ENCODE measurements at regions not wholly inside any gene's neighbourhood (a gene's known extent, or its start where the extent isn't known, plus 50 kb on each side); places are given as distances from the start of the nearest gene placed in this dataset.
"Not testable (repeated sequence)": the region's sequence is repeated elsewhere in the genome, so short reads cannot be mapped to it uniquely, and the experiment has no call there.

- POLR2A ChIA-PET: no interaction called here
- Mint-ChIP-seq H3K27me3 (no peaks in the 10 kb centered on the region), H3K4me1 (no peaks in the 10 kb centered on the region)
Observed at GRCh38 chr5:106412606-106413005, 1258.1 kb downstream of the EFNA5 start.

GRCh38 chr5:106408570-106408969, 1262.2 kb downstream of the EFNA5 start:
- Mint-ChIP-seq H3K4me1 (no peaks in the 10 kb centered on the region), H3K9me3 (peaks cover 0 to 11% (median 0%) of the 10 kb centered on the region in 5 donors), H3K27me3 (no peaks in the 10 kb centered on the region), H3K4me3 (no peak overlapping the region), H3K36me3 (no peaks in the 10 kb centered on the region), H3K27ac (no peak overlapping the region)
- Histone ChIP-seq H3K9me3 (ENCODE audit: low read length) (no peaks in the 10 kb centered on the region), H3K27ac (ENCODE audit: low read depth, low read length) (no peak overlapping the region), H3K4me1 (ENCODE audit: insufficient read depth, low read length) (no peaks in the 10 kb centered on the region), H3K4me3 (ENCODE audit: low read length) (no peak overlapping the region), H3K27me3 (ENCODE audit: insufficient read depth, low read length, poor library complexity, severe bottlenecking) (no peaks in the 10 kb centered on the region), H3K36me3 (ENCODE audit: insufficient read depth, low read length) (no peaks in the 10 kb centered on the region)
- CTCF ChIA-PET: interaction anchor here (1.5 kb wide), 1 partner anchor 9 kb away, joined by 3 read pairs; no protein-coding TSS in a partner anchor
- no peak for DNase-seq
- POLR2A ChIA-PET: no interaction called here

More at GRCh38 chr5:106412606-106413005, 1258.1 kb downstream of the EFNA5 start:
- no peak overlapping the region for H3K4me3 Mint-ChIP-seq
- H3K9me3 Mint-ChIP-seq: peaks cover 0 to 16% (median 5%) of the 10 kb centered on the region in 5 donors
- H3K4me3 ChIP-seq (ENCODE audit: low read length): no peak overlapping the region
- CTCF ChIA-PET: no interaction called here
- H3K27me3 ChIP-seq (ENCODE audit: insufficient read depth, low read length, poor library complexity, severe bottlenecking): no peaks in the 10 kb centered on the region
- H3K4me1 ChIP-seq (ENCODE audit: insufficient read depth, low read length): no peaks in the 10 kb centered on the region
- H3K27ac ChIP-seq (ENCODE audit: low read depth, low read length): no peak overlapping the region
- no peaks in the 10 kb centered on the region for H3K36me3 ChIP-seq (ENCODE audit: insufficient read depth, low read length)
- no peak overlapping the region for H3K27ac Mint-ChIP-seq
- DNase-seq: no peak
- no peaks in the 10 kb centered on the region for H3K9me3 ChIP-seq (ENCODE audit: low read length)
- H3K36me3 Mint-ChIP-seq: no peaks in the 10 kb centered on the region

- Histone ChIP-seq H3K4me3 (ENCODE audit: low read length) (no peak overlapping the region), H3K4me1 (ENCODE audit: insufficient read depth, low read length) (no peaks in the 10 kb centered on the region), H3K9me3 (ENCODE audit: low read length) (no peaks in the 10 kb centered on the region), H3K36me3 (ENCODE audit: insufficient read depth, low read length) (no peaks in the 10 kb centered on the region), H3K27ac (ENCODE audit: low read depth, low read length) (no peak overlapping the region), H3K27me3 (ENCODE audit: insufficient read depth, low read length, poor library complexity, severe bottlenecking) (no peaks in the 10 kb centered on the region)
- Mint-ChIP-seq H3K4me1 (no peaks in the 10 kb centered on the region), H3K4me3 (no peak overlapping the region), H3K9me3 (peaks cover 0 to 11% (median 0%) of the 10 kb centered on the region in 5 donors), H3K27me3 (no peaks in the 10 kb centered on the region), H3K36me3 (no peaks in the 10 kb centered on the region), H3K27ac (no peak overlapping the region)
- DNase-seq: no peak
- POLR2A ChIA-PET: no interaction called here
- CTCF ChIA-PET: interaction anchor here (1.5 kb wide), 1 partner anchor 9 kb away, joined by 3 read pairs; no protein-coding TSS in a partner anchor
Observed at GRCh38 chr5:106408141-106408540, 1262.6 kb downstream of the EFNA5 start.

DNA sequence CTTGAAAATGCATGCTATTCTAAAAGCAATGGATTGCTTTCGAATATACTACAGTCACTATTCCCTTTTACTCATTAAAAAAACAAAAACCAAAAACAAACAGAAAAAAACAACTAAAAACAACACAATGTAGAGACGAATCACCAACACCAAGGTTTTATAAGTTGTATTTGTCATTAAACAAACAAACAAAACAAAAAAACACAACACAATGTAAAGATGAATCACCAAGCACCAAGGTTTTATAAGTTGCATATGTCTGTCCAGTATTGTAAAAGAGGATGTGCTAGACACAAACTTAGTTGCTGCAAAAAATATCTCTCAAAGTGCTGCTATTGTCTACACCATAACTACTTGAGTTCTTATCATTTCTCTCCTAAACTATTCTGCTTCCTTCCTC, 1269.2 kb downstream of the EFNA5 start:
- Mint-ChIP-seq H3K4me3 (no peak overlapping the region), H3K27me3 (no peaks in the 10 kb centered on the region), H3K27ac (no peak overlapping the region), H3K9me3 (peaks cover 0 to 22% (median 2%) of the 10 kb centered on the region in 5 donors), H3K36me3 (no peaks in the 10 kb centered on the region), H3K4me1 (no peaks in the 10 kb centered on the region)
- POLR2A ChIA-PET: no interaction called here
- DNase-seq: no peak
- Histone ChIP-seq H3K27me3 (ENCODE audit: insufficient read depth, low read length, poor library complexity, severe bottlenecking) (no peaks in the 10 kb centered on the region), H3K27ac (ENCODE audit: low read depth, low read length) (no peak overlapping the region), H3K4me1 (ENCODE audit: insufficient read depth, low read length) (no peaks in the 10 kb centered on the region), H3K4me3 (ENCODE audit: low read length) (no peak overlapping the region), H3K9me3 (ENCODE audit: low read length) (no peaks in the 10 kb centered on the region), H3K36me3 (ENCODE audit: insufficient read depth, low read length) (no peaks in the 10 kb centered on the region)
- CTCF ChIA-PET: no interaction called here

- ChIA-PET POLR2A (no interaction called here), CTCF (no interaction called here)
- Histone ChIP-seq H3K9me3 (ENCODE audit: low read length) (no peaks in the 10 kb centered on the region), H3K4me3 (ENCODE audit: low read length) (no peak overlapping the region), H3K4me1 (ENCODE audit: insufficient read depth, low read length) (no peaks in the 10 kb centered on the region), H3K36me3 (ENCODE audit: insufficient read depth, low read length) (no peaks in the 10 kb centered on the region), H3K27ac (ENCODE audit: low read depth, low read length) (no peak overlapping the region), H3K27me3 (ENCODE audit: insufficient read depth, low read length, poor library complexity, severe bottlenecking) (no peaks in the 10 kb centered on the region)
- H3K4me1 Mint-ChIP-seq: no peaks in the 10 kb centered on the region
- DNase-seq: no peak
- H3K9me3 Mint-ChIP-seq: peaks cover 0 to 27% (median 2%) of the 10 kb centered on the region in 5 donors
- no peak overlapping the region for H3K4me3 Mint-ChIP-seq
- no peak overlapping the region for H3K27ac Mint-ChIP-seq
- H3K36me3 Mint-ChIP-seq: no peaks in the 10 kb centered on the region
- no peaks in the 10 kb centered on the region for H3K27me3 Mint-ChIP-seq
Observed at GRCh38 chr5:106399391-106399790, 1271.3 kb downstream of the EFNA5 start.

- Histone ChIP-seq H3K4me1 (ENCODE audit: insufficient read depth, low read length) (no peaks in the 10 kb centered on the region), H3K27me3 (ENCODE audit: insufficient read depth, low read length, poor library complexity, severe bottlenecking) (no peaks in the 10 kb centered on the region), H3K27ac (ENCODE audit: low read depth, low read length) (no peak overlapping the region), H3K36me3 (ENCODE audit: insufficient read depth, low read length) (no peaks in the 10 kb centered on the region), H3K4me3 (ENCODE audit: low read length) (no peak overlapping the region), H3K9me3 (ENCODE audit: low read length) (no peaks in the 10 kb centered on the region)
- Mint-ChIP-seq H3K4me1 (no peaks in the 10 kb centered on the region), H3K27ac (no peak overlapping the region), H3K9me3 (peaks cover 0 to 24% (median 2%) of the 10 kb centered on the region in 5 donors), H3K27me3 (no peaks in the 10 kb centered on the region), H3K36me3 (no peaks in the 10 kb centered on the region), H3K4me3 (no peak overlapping the region)
- no peak for DNase-seq
- ChIA-PET CTCF (no interaction called here), POLR2A (no interaction called here)
Observed at GRCh38 chr5:106397700-106398099, 1273.0 kb downstream of the EFNA5 start.

GRCh38 chr5:106393276-106393675, 1277.5 kb downstream of the EFNA5 start:
- H3K27ac Mint-ChIP-seq: no peak overlapping the region
- CTCF ChIA-PET: no interaction called here

DNA sequence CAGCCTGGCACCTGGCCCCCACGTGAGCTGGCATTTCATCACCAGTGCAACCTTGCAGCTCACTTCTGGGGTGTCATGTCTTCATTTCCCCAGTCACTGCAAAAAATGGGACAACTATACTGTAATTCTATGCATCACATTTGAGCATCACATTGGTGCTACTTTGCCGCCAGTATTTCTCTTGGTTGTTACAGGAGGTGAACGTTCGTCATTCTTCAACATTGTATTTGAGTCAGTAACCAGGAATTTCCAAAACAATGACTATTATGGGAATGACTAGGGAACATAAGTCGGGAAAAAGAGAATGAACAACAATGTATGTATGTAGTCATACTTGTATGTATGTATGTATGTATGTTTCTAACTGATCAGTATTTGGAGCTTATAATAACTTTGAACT, 1278.0 kb downstream of the EFNA5 start:
- H3K4me1 Mint-ChIP-seq: no peaks in the 10 kb centered on the region
- no peak overlapping the region for H3K4me3 Mint-ChIP-seq
- no peaks in the 10 kb centered on the region for H3K4me1 ChIP-seq (ENCODE audit: insufficient read depth, low read length)
- H3K27ac Mint-ChIP-seq: no peak overlapping the region
- ChIA-PET CTCF (no interaction called here), POLR2A (no interaction called here)
- no peak overlapping the region for H3K27ac ChIP-seq (ENCODE audit: low read depth, low read length)
- no peaks in the 10 kb centered on the region for H3K9me3 ChIP-seq (ENCODE audit: low read length)
- H3K36me3 ChIP-seq (ENCODE audit: insufficient read depth, low read length): no peaks in the 10 kb centered on the region
- DNase-seq: no peak
- no peak overlapping the region for H3K4me3 ChIP-seq (ENCODE audit: low read length)
- peaks cover 0 to 9% (median 0%) of the 10 kb centered on the region in 5 donors for H3K9me3 Mint-ChIP-seq
- H3K27me3 Mint-ChIP-seq: no peaks in the 10 kb centered on the region
- no peaks in the 10 kb centered on the region for H3K36me3 Mint-ChIP-seq
- no peaks in the 10 kb centered on the region for H3K27me3 ChIP-seq (ENCODE audit: insufficient read depth, low read length, poor library complexity, severe bottlenecking)

More at GRCh38 chr5:106393276-106393675, 1277.5 kb downstream of the EFNA5 start:
- H3K4me3 ChIP-seq (ENCODE audit: low read length): no peak overlapping the region
- Mint-ChIP-seq H3K27me3 (no peaks in the 10 kb centered on the region), H3K9me3 (peaks cover 0 to 10% (median 0%) of the 10 kb centered on the region in 5 donors), H3K4me1 (no peaks in the 10 kb centered on the region), H3K4me3 (no peak overlapping the region), H3K36me3 (no peaks in the 10 kb centered on the region)
- no peaks in the 10 kb centered on the region for H3K9me3 ChIP-seq (ENCODE audit: low read length)
- no peaks in the 10 kb centered on the region for H3K36me3 ChIP-seq (ENCODE audit: insufficient read depth, low read length)
- no peaks in the 10 kb centered on the region for H3K4me1 ChIP-seq (ENCODE audit: insufficient read depth, low read length)
- no peak for DNase-seq
- no peaks in the 10 kb centered on the region for H3K27me3 ChIP-seq (ENCODE audit: insufficient read depth, low read length, poor library complexity, severe bottlenecking)
- POLR2A ChIA-PET: no interaction called here
- H3K27ac ChIP-seq (ENCODE audit: low read depth, low read length): no peak overlapping the region

- POLR2A ChIA-PET; H3K4me3 ChIP-seq (ENCODE audit: low read length); H3K4me1 ChIP-seq (ENCODE audit: insufficient read depth, low read length); H3K27me3 Mint-ChIP-seq; H3K9me3 Mint-ChIP-seq; H3K27me3 ChIP-seq (ENCODE audit: insufficient read depth, low read length, poor library complexity, severe bottlenecking); DNase-seq; H3K4me1 Mint-ChIP-seq; H3K4me3 Mint-ChIP-seq; H3K36me3 ChIP-seq (ENCODE audit: insufficient read depth, low read length); H3K9me3 ChIP-seq (ENCODE audit: low read length); H3K27ac Mint-ChIP-seq; H3K36me3 Mint-ChIP-seq; CTCF ChIA-PET; H3K27ac ChIP-seq (ENCODE audit: low read depth, low read length): not testable (repeated sequence)
Observed at GRCh38 chr5:106387767-106388166, 1283.0 kb downstream of the EFNA5 start.

All from CD8-positive, alpha-beta memory T cell (primary cell).